ENCODE measurements at regions not wholly inside any gene's neighbourhood (a gene's known extent, or its start where the extent isn't known, plus 50 kb on each side); places are given as distances from the start of the nearest gene placed in this dataset.

DNA sequence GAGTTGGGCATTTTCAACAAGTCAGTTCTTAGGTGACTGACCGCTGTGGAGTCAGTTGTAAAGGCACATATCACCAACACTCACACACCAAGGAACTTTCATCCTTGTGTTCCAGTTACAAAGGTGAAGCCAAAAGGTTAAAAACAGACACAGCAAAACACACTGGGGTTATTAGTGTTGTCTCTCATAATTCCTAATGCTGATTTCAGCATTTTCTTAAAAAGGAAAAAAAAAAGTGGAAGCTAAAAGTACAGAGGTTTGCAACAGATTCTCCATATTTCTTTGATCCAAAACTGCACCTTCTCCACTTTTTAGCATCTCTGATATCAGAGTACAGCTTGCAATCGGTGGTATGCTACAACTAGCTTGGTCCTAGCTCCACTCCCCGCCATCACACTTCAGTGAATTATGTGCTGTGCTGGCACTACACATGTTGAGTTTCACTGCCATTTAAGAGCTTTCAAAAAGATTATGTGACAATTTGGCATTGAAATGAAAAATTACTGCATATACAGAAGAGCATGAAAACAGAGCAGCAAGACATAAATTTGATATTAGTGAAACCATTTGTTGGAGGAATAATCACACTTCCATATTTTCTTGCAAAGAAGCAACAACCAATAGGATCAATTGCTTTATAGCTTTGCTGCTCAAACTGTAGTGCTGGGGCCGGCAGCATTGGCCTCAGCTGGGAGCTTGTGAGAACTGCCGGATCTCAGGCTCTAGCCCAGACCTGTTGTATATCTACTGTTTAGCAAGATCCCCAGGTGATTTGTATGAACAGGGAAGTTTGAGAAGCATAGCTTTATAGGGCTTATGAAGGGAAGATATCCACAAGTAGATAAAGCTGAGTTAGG is 62.3 kb upstream of the DAPL1 start:
- in situ Hi-C loops (cut with MboI; ENCODE audit: low sequenced_read_pairs), result loop anchor here (25.0 kb wide), 1 partner anchor 1220 kb away; no protein-coding TSS in a partner anchor

DNA sequence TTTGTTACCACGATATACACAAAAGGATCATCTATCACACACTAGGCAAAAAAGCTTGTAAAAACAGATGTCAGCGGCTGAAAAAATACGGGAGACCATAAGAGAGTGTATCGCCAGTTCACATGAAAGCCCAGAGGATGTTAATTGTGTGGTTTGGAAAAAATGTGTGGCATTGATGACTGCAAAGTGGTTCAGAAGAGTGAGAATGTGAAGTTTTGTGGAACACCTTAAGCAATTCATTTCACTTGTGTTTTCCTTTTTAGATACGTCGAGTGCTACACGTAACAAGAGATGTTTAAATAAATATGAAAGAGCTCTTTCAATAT is 61.7 kb upstream of the DAPL1 start:
- in situ Hi-C loops (cut with MboI; ENCODE audit: low sequenced_read_pairs), result loop anchor here (25.0 kb wide), 1 partner anchor 1221 kb away; no protein-coding TSS in a partner anchor

- in situ Hi-C loops (cut with MboI; ENCODE audit: low sequenced_read_pairs), result loop anchor here (25.0 kb wide), 1 partner anchor 1222 kb away; no protein-coding TSS in a partner anchor
Observed at GRCh38 chr2:158734442-158734841, 60.7 kb upstream of the DAPL1 start.

DNA sequence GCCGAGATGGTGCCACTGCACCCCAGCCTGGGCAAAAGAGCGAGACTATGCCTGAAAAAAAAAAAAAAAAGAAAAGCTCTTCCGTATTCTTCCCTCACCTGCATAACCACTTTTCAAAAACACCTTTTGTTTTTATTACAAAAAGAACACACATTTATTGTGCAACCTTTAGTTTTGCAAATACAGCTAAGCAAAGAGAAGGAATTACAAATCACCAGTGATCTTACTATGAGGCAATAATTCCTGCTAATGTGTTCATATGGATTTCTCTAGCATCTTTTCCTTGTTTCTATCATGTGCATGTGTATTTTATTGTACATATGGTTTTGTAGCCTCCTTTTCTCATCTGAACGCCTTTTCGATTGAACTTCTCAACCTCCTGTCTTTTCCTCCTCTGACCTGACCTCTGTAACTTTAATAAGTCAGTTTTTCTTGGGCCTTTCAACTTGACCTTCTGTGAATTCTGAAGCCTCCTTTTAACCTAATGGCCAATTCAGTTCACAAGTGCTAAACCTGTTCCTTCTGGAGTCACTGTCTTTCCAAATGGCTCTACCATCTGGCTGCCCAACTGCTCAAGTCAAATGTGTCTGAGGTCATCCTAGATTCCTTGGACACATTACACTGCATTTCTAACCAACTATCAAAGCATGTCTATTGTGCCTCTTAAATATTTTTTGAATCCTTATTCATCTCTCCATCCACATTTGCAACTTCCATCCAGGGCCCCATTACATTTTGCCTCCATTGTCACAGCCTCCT is 59.1 kb upstream of the DAPL1 start:
- in situ Hi-C loops (cut with MboI; ENCODE audit: low sequenced_read_pairs), result loop anchor here (25.0 kb wide), 1 partner anchor 1224 kb away; no protein-coding TSS in a partner anchor

GRCh38 chr2:158738363-158738762 is 56.8 kb upstream of the DAPL1 start:
- in situ Hi-C loops (cut with MboI; ENCODE audit: low sequenced_read_pairs), result loop anchor here (25.0 kb wide), 1 partner anchor 1226 kb away; no protein-coding TSS in a partner anchor

DNA sequence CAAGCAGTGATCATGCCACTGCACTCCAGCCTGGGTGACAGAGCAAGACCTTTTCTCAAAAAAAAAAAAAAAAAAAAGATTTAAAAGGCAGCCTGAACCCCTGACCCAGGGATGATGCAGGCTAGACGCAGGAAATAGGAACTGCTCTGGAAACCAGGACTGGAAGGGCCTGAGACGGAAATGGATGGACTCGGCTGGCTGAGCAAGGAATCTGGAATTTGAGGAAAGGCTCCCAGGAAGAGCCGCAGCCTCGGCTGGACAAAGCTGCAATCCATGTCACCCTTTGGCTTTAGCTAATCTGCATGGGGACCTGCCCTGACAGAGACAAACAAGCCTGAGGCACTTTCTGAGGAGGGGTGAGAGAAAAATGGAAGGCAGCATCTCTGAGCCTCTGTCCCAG is 55.0 kb upstream of the DAPL1 start:
- in situ Hi-C loops (cut with MboI; ENCODE audit: low sequenced_read_pairs), result loop anchor here (25.0 kb wide), 1 partner anchor 1228 kb away; no protein-coding TSS in a partner anchor

DNA sequence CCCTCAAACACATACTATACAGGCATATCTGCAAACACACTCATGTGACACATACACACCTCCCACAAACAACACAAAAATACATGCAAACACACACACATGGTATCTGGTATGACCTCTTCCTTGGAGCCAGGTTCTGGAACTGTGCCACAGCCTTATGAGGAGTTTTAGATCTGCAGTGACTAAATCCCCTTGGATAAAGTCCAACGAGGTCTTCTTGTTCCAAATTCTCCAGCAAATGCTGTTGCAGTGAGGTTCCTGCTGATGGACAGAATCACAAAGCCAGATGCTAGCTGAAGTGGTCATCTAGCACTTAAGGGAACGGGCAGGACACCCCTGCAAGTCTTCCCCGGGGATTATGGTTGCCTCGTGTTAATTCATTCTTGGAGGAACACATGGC is 54.5 kb upstream of the DAPL1 start:
- in situ Hi-C loops (cut with MboI; ENCODE audit: low sequenced_read_pairs), result loop anchor here (25.0 kb wide), 1 partner anchor 1228 kb away; no protein-coding TSS in a partner anchor

DNA sequence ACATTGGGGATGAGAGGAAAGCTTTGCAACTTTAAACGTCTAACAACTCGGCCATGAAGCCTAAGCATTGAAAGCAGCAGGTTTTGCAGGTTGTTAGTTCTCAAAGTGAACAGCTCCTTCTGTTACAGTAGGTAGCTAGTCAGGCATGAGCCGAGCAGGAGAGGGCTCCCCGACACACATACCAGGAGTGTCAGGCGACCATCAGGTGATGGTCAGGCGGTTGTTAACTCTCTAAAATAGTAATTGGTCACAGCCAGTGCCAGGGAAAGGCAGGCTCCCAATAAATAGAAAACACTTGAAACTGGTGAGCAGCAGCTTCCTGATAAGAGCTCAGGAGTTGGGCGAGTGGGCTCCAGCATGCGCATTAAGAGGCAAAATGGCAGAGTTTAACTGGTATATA is 53.5 kb upstream of the DAPL1 start:
- in situ Hi-C loops (cut with MboI; ENCODE audit: low sequenced_read_pairs), result loop anchor here (25.0 kb wide), 1 partner anchor 1229 kb away; no protein-coding TSS in a partner anchor

DNA sequence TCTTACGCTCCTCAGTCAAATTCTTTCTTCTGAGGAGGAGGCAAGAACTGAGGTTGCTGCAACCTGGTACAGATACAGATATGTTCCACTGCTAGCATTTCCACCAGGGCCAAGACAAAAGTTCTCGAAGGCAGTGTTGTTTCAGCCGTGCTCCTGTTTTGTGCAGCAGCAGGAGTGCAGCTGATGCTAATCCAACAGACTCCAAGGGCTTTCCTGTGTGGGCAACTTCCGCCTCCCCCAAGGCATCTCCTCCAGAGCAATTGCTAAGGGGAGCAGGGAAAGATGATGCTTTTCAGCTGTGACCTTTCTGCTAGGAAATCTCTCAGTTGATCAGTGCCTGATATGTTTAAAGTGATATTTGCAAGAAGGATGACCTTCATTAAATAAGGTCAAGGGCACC is 52.6 kb upstream of the DAPL1 start:
- in situ Hi-C loops (cut with MboI; ENCODE audit: low sequenced_read_pairs), result loop anchor here (25.0 kb wide), 1 partner anchor 1230 kb away; no protein-coding TSS in a partner anchor

- in situ Hi-C loops (cut with MboI; ENCODE audit: low sequenced_read_pairs), result loop anchor here (25.0 kb wide), 1 partner anchor 1231 kb away; no protein-coding TSS in a partner anchor
Observed at GRCh38 chr2:158743466-158743865, 51.7 kb upstream of the DAPL1 start.

GRCh38 chr2:158743879-158744278 is 51.2 kb upstream of the DAPL1 start:
- in situ Hi-C loops (cut with MboI; ENCODE audit: low sequenced_read_pairs), result loop anchor here (25.0 kb wide), 1 partner anchor 1232 kb away; no protein-coding TSS in a partner anchor

DNA sequence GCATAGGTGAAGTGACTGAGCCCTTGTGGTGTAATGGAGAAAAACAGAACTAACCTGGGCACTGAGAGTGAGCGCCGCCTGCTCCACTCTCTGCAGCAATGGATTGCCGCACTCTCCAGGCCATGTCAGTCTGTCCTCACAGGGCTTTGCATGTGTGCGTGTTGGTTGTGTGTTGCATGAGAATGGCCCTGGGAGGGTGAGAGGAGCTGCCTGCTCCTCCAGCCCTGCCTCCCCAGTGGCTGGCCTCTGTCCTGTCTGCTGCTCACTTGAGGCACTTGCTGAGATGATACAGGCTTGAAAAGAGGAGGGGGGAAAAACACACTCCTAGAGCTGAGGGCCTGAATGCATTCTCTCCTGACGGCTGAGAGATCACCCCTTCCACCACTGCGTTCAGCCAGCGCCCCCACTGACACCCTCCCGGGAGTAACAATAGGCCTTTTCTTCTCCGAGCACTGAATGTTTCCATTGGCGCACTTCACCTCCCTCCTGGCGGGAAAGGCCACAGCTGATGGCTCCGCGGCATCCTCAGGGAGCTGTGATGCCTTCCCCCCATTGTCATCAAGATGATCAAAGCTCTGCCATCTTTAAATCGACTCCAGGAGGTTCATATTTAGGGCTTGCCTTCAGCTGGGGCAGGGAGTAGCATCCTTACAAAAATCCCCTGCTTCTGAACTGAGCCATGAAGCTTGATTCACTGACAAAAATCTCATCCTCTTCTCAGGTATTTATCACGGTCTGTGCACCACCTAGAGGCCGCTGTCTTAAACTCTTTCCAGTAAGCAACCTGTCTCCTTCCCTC is 49.9 kb upstream of the DAPL1 start:
- in situ Hi-C loops (cut with MboI; ENCODE audit: low sequenced_read_pairs), result loop anchor here (25.0 kb wide), 1 partner anchor 1233 kb away; no protein-coding TSS in a partner anchor

All from HL-60/S4 treated with phorbol 12-myristate 13-acetate at 8.2 ng/mL for 4 days and 3 days (cell line).